ENCODE measurements at regions not wholly inside any gene's neighbourhood (a gene's known extent, or its start where the extent isn't known, plus 50 kb on each side); places are given as distances from the start of the nearest gene placed in this dataset.
"Not testable (repeated sequence)": the region's sequence is repeated elsewhere in the genome, so short reads cannot be mapped to it uniquely, and the experiment has no call there.

DNA sequence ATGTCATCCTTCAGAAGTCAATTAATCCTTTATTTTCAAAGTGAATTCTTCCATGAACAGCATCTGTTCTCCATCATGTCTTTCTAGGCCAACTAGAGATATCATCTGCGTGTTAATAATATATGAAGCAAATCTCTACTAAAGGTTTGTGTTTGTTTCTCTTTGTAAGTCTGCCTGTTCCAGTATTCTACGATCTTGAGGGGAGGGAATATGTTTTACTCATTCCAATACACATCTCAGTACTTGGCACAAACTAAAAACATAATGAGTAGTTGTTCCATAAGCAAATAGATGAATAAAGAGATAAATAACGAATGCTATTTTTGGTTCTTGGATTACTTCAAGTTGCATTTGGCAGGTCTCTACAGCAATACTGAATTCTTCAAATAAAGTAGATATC is 470.7 kb upstream of the GRIN3A start:
- H3K4me3 ChIP-seq (ENCODE audit: control insufficient read depth, low read depth, low read length), result no peak overlapping the region
- TF ChIP-seq, protein P1, sequence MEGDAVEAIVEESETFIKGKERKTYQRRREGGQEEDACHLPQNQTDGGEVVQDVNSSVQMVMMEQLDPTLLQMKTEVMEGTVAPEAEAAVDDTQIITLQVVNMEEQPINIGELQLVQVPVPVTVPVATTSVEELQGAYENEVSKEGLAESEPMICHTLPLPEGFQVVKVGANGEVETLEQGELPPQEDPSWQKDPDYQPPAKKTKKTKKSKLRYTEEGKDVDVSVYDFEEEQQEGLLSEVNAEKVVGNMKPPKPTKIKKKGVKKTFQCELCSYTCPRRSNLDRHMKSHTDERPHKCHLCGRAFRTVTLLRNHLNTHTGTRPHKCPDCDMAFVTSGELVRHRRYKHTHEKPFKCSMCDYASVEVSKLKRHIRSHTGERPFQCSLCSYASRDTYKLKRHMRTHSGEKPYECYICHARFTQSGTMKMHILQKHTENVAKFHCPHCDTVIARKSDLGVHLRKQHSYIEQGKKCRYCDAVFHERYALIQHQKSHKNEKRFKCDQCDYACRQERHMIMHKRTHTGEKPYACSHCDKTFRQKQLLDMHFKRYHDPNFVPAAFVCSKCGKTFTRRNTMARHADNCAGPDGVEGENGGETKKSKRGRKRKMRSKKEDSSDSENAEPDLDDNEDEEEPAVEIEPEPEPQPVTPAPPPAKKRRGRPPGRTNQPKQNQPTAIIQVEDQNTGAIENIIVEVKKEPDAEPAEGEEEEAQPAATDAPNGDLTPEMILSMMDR (IDR thresholded peaks at IDR 0.05; ENCODE audit: control insufficient read depth, insufficient read depth, low read depth, low read length, missing control alignments), result no peak
- DNase-seq (ENCODE audit: low read depth), result no peak

DNA sequence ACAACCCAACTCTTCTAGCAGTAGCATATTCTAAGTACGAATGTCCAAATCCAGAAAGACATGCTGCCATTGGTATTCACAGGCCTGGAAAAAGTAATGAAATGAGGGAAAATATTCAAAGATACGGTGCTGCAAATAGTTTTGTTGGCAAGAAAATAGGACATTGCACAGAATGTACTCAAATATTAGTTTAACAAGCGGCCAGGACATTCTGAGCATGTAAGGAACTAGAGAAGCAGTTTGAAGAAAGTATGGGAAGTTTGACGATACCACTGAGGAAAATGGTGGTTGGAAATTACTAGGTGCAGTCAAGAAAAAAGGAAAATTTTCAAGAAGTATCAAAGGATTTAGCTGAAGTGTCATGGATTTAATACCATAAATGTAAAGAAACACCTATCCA is 468.0 kb upstream of the GRIN3A start:
- H3K4me3 ChIP-seq (ENCODE audit: control insufficient read depth, low read depth, low read length), result no peak overlapping the region
- TF ChIP-seq, protein P1 (IDR thresholded peaks at IDR 0.05; ENCODE audit: control insufficient read depth, insufficient read depth, low read depth, low read length, missing control alignments), result no peak
- no peak for DNase-seq (ENCODE audit: low read depth)

DNA sequence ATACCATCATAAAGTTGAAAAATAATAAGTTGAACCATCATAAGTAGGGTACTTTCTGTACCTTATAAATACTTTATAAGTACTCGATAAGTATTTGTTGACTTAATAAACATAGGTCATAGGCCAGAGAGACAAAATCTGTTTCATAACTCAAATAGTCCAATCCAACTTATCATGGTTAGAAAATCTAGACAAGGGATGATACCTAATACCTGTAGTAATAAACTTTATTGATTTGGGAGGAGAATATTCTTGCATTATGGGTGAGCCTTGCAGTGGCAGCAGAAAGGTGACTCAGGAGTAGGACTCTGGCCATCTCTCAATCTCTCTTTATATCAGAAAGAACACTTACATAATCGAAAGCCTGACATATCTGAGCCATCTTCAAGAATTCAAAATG is 466.8 kb upstream of the GRIN3A start:
- TF ChIP-seq, protein P1 (IDR thresholded peaks at IDR 0.05; ENCODE audit: control insufficient read depth, insufficient read depth, low read depth, low read length, missing control alignments), result no peak
- H3K4me3 ChIP-seq (ENCODE audit: control insufficient read depth, low read depth, low read length), result no peak overlapping the region
- DNase-seq (ENCODE audit: low read depth), result no peak

DNA sequence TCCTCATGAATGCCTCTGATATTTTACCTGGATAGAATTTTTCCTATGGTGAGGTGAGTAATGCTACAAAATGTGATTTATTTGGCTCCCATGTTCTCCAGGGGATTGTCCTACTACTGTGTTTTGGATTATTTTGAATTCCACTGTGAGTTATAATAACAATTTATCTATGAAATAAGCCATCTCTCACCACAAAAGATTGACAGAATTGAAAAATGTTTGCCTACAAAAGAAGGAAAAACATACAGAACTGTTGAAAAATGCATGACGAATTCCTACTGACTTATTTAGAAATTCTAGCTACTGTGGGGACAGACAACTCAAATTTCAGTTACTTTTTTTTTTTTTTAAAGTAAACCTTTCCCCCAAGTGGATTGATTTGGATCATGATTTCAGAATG is 463.7 kb upstream of the GRIN3A start:
- no peak for DNase-seq (ENCODE audit: low read depth)
- H3K4me3 ChIP-seq (ENCODE audit: control insufficient read depth, low read depth, low read length), result no peak overlapping the region

DNA sequence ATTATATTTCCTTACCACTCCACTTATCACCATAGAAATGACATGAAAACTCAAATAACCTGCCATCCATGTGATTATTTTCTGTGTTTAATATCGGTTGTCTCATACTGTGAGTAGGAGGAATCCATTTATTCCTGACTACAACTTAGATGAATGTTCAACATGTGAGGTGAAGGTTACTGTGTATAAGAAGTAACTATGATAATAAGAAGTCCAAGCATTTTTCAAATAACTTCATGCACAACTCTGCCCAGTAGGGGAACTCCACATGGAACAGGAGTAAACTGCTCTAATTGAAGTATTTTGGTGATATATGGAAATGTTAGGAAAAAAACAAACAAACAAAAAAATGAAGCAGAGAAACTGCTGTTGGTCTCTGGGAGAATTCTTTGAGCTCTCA is 447.5 kb upstream of the GRIN3A start:
- TF ChIP-seq, protein P1 (IDR thresholded peaks at IDR 0.05; ENCODE audit: control insufficient read depth, insufficient read depth, low read depth, low read length, missing control alignments), result no peak
- no peak for DNase-seq (ENCODE audit: low read depth)
- no peak overlapping the region for H3K4me3 ChIP-seq (ENCODE audit: control insufficient read depth, low read depth, low read length)

More for the DNA sequence above, 463.7 kb upstream of the GRIN3A start:
- TF ChIP-seq, protein P1 (IDR thresholded peaks at IDR 0.05; ENCODE audit: control insufficient read depth, insufficient read depth, low read depth, low read length, missing control alignments), result no peak

DNA sequence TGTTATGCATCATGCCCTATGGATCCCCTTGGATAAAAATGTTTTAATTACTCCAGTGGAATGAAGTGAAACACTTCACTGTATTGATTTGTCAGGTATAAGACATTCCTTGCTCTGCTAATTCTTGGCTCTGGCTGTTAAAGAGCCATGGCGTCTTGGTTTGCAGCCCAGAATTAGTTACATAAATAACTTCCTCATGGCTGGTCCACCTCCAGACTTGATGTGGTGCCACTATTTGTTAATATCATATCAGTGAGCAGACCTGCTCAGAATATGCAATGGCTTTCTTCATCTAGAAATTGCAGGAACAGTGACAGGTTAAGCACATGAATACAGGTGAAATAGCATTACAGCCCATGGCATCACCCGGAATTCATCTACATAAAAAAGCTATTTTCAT is 446.9 kb upstream of the GRIN3A start:
- DNase-seq (ENCODE audit: low read depth), result no peak
- TF ChIP-seq, protein P1 (IDR thresholded peaks at IDR 0.05; ENCODE audit: control insufficient read depth, insufficient read depth, low read depth, low read length, missing control alignments), result no peak
- H3K4me3 ChIP-seq (ENCODE audit: control insufficient read depth, low read depth, low read length), result no peak overlapping the region

DNA sequence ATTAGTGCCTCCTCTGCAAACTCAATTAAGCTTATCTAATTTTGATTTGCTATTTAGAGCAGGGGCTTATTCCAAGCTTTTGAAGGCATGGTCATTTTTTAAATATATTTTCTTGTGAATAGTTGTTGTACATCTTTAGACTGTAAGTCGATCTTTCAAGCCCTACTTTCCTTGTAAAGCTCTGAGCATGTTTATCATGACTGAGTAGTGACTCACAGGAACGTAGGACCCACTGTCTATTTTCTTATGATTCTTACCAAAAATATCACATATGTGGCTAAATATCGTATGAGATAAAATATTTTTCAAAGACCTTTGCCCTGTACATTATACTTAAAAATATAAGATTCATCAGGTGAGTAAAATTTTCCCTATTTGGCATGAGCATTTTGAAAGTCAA is 440.4 kb upstream of the GRIN3A start:
- TF ChIP-seq, protein P1 (IDR thresholded peaks at IDR 0.05; ENCODE audit: control insufficient read depth, insufficient read depth, low read depth, low read length, missing control alignments), result no peak
- no peak for DNase-seq (ENCODE audit: low read depth)
- H3K4me3 ChIP-seq (ENCODE audit: control insufficient read depth, low read depth, low read length), result no peak overlapping the region

DNA sequence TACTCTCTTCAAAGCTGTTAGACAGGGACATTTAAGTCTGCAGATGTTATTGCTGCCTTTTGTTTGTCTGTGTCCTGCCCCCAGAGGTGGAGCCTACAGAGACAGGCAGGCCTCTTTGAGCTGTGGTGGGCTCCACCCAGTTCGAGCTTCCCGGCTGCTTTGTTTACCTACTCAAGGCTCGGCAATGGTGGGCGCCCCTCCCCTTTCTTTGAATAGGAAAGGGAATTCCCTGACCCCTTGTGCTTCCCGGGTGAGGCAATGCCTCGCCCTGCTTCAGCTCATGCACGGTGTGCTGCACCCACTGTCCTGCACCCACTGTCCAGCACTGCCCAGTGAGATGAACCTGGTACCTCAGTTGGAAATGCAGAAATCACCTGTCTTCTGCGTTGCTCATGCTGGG is 435.8 kb upstream of the GRIN3A start:
- H3K4me3 ChIP-seq (ENCODE audit: control insufficient read depth, low read depth, low read length); DNase-seq (ENCODE audit: low read depth): not testable (repeated sequence)
